ENCODE measurements at regions not wholly inside any gene's neighbourhood (a gene's known extent, or its start where the extent isn't known, plus 50 kb on each side); places are given as distances from the start of the nearest gene placed in this dataset.

- TF ChIP-seq CTCF (conservative IDR thresholded peaks at IDR 0.05; ENCODE audit: low read depth, low read length) (no peak), EZH2 (IDR thresholded peaks at IDR 0.05; ENCODE audit: borderline replicate concordance, low read depth, low read length, poor library complexity, severe bottlenecking) (no peak)
Observed at GRCh38 chr2:173739006-173739405, 226.2 kb downstream of the SP3 start.

Measured in A673 (cell line).